Left kidney (tissue), 1 donor: ENCODE measurements at regions not wholly inside any gene's neighbourhood (a gene's known extent, or its start where the extent isn't known, plus 50 kb on each side); places are given as distances from the start of the nearest gene placed in this dataset.
"Not testable (repeated sequence)": the region's sequence is repeated elsewhere in the genome, so short reads cannot be mapped to it uniquely, and the experiment has no call there.

Experiments used
- DNase-seq: peaks from one replicate; pipeline ENCODE4 v3.0.0-alpha.2; 2013

DNA sequence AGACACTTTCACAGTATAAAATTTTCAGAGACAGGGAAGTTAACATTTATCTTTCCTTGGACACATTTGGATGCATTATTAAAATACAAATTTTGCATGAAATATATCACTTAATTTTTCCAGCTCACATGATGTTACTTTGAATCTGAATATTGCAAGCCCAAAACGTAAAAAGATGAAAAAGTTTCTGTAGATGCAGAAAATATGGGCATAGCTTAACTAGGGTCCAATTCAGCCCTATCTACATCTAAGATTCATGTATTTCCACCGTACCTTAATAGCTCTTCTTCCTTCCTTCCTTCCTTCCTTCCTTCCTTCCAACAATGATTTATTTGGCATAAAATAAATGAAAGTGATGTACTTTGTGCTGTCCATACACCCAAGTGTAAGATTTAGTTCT is 1084.6 kb upstream of the TMEFF2 start:
- DNase-seq = no peak

GRCh38 chr2:193276988-193277387 is 1082.3 kb upstream of the TMEFF2 start:
- DNase-seq = no peak

- DNase-seq = no peak
Observed at GRCh38 chr2:193276560-193276959, 1081.8 kb upstream of the TMEFF2 start.

GRCh38 chr2:193276069-193276468 is 1081.3 kb upstream of the TMEFF2 start:
- DNase-seq = no peak

- DNase-seq = no peak
Observed at GRCh38 chr2:193272011-193272410, 1077.3 kb upstream of the TMEFF2 start.

DNA sequence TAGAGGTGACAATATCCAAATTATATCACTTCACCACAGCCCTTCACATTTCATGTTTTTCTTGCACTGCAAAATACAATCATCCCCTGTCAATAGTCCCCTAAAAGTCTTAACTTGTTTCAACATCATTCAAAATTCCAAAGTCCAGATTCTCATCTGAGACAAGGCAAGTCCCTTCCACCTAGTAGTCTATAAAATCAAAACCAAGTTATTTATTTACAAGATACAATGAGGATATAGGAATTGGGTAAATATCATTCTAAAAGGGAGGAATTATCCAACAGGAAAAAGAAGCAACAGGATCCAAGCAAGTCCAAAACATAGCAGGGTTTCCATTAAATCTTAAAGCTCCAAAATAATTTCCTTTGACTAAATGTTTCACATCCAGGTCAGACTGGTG is 1076.1 kb upstream of the TMEFF2 start:
- DNase-seq = no peak

GRCh38 chr2:193267496-193268002 is 1072.8 kb upstream of the TMEFF2 start:
- DNase-seq = peak; percentile 2

DNA sequence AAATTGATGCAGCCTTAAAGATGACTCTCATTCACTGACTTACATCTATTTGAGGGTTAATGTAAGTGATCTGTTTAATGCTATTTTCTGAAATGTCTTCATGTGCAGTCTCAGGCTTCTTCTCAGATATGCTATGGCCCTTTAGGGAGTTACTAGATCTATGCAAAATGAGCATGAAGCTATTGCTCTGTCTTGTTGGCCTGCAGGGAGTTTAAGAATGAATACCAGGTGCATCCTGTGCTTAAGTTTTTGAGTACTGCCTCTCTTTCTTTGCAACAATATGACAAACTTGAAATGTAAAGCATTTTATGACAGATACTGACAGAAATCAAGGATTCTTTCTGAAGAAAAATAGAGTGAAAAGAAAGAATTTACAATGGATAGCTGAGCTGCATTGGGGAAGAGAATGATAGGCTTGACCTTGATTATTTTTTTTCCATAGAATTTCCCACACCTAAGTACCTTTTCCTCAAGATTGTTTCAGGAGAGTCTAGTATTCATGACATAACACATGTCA is 1058.3 kb upstream of the TMEFF2 start:
- DNase-seq = no peak

- DNase-seq = no peak
Observed at GRCh38 chr2:193251909-193252308, 1057.2 kb upstream of the TMEFF2 start.

DNA sequence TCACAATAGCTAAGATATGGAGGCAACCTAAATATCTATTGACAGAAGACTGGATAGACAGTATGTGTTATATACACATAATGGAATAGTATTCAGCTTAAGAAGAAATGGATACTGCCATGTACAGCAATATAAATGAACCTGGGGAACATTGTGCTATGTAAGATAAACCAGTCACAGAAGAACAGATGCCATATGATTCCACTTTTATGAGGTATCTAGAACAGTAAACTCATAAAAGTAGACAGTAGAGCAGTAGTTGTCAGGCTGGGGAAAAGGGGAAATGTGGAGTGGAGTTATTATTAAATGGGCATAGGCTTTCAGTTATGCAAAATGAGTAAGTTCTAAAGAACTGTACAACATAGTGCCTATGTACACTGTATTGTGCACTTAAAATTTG is 1055.7 kb upstream of the TMEFF2 start:
- no peak for DNase-seq

DNA sequence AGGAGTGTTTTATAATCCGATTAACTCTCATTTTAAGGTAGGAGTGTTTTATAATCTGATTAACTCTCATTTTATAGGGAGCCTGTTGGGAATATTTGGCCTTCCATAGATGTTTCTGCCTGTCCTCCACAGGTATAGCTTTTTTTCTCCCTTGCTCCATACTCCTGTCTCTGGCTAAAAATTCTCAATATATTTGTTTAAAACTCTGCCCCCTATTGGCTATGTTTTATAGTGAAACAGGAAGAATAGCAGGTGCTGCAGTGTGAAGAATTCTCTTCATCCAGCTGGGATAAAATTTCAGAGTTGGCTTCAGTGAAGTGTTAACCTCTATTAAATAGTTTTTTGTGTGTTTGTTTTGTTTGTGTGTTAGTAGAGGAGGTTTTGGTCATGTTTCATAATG is 1046.0 kb upstream of the TMEFF2 start:
- no peak for DNase-seq

DNA sequence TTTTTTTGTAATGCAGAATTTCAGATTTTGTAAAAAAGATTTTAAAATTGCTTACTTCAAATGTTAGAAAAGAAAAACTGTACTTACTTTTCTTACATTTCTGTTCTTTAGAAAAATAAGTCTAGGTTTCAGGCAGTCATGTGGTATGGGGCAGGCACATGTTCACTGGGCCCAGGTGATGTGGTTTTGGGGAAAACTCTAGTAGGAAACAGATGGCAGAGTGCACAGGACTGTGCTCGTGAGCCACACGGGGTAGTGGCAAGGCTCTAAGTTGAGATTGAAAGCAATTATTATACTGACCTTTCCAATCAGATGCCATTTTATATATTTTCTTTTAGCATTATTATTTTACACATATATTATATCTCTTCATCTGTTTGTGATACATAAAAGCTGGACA is 1036.9 kb upstream of the TMEFF2 start:
- DNase-seq = no peak

DNA sequence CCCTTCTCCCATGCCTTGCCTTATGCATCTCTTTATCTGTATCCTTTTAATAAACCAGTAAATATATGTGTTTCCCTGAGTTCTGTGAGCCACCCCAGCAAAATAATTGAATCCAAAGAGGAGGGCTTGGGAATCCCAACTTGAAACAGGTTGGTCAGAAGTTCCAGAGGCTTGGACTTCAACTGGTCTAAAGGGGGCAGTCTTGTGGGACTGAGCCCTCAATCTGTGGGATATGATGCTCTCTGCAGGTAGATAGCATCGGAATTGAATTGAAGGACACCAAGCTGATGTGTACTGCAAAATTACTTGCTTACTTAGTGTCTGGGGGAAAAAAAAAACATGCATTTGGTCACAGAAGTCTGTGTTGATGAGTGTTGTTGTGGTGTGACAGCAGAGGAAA is 1033.5 kb upstream of the TMEFF2 start:
- DNase-seq = no peak

GRCh38 chr2:193222454-193222853 is 1027.7 kb upstream of the TMEFF2 start:
- no peak for DNase-seq

GRCh38 chr2:193219413-193219812 is 1024.7 kb upstream of the TMEFF2 start:
- no peak for DNase-seq

DNA sequence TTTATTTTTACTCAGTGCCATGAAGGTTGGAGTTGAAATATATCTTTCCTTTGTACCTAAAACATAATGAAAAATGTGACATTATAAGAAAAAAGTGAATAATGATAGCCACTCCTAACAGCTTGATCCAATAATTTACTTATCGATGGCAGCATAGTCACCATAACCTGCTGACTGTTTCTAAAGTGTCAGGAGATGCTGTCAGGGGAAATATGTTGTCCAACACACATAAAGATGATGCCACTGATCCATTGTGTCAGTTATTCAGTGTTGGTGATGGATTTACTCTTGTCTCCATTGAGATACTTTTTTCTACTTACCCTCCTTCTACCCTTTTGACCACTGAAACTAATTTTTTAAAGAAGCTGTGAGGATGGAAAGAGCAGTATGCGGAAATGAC is 1006.9 kb upstream of the TMEFF2 start:
- no peak for DNase-seq

- DNase-seq = no peak
Observed at GRCh38 chr2:193199322-193199721, 1004.6 kb upstream of the TMEFF2 start.

DNA sequence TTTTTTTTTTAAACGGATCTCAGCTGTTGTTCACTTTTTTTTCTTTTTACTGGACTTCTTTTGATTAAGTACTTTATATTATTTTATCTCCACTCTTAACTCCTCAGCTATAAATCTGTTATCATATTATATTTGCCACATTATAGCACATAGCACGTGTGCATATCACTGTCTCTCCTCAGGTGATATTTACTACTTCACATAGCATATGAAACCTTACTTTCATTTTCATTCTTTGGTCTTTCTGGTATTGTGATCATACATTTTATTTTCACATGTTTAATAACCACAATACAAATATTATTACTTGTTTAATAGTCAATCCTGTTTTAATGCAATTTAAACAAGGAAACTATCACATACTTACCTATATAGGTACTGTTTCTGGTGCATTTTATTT is 993.1 kb upstream of the TMEFF2 start:
- DNase-seq = no peak

DNA sequence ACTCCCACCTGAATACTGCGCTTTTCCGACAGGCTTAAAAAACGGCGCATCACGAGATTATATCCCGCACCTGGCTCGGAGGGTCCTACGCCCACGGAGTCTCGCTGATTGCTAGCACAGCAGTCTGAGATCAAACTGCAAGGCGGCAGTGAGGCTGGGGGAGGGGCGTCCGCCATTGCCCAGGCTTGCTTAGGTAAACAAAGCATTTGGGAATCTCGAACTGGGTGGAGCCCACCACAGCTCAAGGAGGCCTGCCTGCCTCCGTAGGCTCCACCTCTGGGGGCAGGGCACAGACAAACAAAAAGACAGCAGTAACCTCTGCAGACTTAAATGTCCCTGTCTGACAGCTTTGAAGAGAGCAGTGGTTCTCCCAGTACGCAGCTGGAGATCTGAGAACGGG is 976.2 kb upstream of the TMEFF2 start:
- not testable (repeated sequence) for DNase-seq

DNA sequence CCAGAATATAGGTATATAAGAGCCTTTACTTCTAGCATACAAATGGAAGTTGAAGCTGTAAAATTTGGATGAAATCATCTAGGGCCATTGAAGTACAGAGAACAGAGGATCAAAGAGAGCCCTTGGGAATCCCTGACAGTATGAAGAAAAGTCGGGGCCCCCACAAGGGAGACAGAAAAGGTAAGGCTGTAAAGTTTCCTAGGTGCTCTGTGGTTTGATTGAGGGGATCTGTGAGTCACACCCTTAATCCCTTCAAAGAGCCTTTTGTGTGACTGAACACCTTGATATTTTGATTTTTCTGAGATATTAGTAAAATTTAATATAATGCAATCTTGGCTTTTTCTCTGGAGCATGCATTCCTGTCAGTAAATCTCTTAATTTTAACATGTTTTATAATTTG is 961.7 kb upstream of the TMEFF2 start:
- no peak for DNase-seq

DNA sequence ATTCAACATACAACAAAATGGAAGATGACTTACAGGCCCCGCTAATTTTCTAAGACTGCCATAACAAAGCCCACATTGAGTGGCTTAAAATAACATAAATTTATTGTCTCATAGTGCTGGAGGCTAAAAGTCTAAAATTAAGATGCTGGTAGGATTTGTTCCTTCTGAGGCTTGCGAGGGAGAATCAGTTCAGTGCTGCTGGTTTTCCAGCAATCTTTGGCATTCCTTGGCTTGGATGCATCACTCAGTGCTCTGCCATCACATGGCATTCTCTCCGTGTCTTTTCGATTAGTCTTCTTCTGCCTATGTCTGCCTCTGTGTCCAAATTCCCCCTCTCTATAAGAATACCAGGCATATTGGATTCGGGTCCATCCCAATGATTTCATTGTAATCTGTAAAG is 959.3 kb upstream of the TMEFF2 start:
- DNase-seq = no peak

DNA sequence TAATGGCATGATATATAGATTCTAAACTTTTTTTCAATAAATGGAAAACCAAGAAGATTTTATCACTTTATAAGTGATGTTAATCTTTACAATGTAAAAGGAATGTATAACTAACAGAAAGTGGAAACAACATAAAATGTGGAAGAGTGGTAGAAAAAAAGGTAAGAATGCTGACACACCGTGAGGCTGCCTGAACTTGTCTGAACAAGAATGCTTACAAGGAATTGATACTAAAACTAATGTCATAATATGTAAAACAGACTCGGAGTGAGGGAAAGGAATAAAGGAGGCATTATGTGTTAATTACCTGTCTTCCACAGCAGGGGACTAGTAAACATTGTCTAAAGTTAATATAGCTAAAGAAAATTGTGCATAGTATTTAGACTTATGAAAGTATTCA is 958.8 kb upstream of the TMEFF2 start:
- DNase-seq = no peak

DNA sequence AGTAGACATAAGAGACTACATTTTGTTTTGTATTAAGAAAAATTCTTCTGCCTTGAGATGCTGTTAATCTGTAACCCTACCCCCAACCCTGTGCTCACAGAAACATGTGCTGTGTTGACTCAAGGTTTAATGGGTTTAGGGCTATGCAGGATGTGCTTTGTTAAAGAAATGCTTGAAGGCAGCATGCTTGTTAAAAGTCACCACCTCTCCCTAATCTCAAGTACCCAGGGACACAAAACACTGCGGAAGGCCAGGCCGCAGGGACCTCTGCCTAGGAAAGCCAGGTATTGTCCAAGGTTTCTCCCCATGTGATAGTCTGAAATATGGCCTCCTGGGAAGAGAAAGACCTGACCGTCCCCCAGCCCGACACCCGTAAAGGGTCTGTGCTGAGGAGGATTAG is 947.7 kb upstream of the TMEFF2 start:
- not testable (repeated sequence) for DNase-seq

DNA sequence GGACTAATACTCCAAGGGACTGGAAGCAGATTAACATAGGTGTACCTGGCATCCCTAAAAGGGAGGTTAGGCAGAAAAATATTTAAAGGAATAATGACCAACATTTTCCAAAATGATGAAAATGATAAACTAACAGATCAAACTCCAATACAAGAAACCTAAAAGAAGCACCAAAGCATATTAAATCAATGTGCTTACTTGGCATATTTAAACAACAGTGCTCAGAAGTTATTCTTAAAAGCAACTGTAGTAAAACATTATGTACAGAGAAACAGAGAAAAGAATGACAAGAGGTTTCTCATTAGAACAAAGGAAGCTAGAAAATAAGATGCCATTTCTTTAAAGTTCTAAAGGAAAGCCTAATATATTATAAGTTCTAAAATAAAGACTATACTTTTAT is 947.3 kb upstream of the TMEFF2 start:
- DNase-seq = no peak

- DNase-seq = not testable (repeated sequence)
Observed at GRCh38 chr2:193140895-193141294, 946.2 kb upstream of the TMEFF2 start.
